Activated CD8-positive, alpha-beta memory T cell treated with anti-CD3 and anti-CD28 coated beads for 4 hours (primary cell): ENCODE measurements at regions not wholly inside any gene's neighbourhood (a gene's known extent, or its start where the extent isn't known, plus 50 kb on each side); places are given as distances from the start of the nearest gene placed in this dataset.

Experiments
- DNase-seq, 2 donors: peaks; one replicate each; pipeline ENCODE4 v3.0.0-alpha.2; 2020; ENCODE audit warnings: low read depth in 2 of 2

DNA sequence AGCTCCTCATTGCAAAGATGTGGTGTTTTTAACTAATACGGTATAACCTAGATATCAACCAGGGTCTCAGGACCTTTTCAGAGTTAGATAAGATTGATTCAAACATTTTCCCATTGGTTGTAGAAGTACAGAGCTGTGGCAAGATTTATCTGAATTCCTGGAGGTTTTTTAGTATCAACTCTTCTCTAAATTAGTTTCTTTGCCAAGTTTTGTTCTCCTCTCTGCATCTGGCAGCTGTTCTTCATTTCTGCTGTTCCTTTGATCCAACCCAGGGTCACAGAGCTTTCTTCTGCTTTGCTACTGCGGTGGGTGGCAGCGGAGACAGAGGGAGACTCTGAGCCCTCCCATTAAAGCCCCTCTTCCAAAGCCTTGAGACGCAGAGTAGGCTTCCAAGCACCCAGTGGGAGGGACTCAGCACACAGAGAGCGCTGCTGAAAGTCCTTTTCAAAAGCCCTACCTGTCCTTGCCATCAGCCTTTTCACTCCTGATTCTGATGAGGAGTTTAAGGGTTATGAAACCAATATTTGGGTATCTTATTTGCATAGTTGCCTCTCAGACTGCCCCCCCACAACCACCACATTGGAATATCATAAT is 146.3 kb upstream of the EEPD1 start:
- DNase-seq = no peak

DNA sequence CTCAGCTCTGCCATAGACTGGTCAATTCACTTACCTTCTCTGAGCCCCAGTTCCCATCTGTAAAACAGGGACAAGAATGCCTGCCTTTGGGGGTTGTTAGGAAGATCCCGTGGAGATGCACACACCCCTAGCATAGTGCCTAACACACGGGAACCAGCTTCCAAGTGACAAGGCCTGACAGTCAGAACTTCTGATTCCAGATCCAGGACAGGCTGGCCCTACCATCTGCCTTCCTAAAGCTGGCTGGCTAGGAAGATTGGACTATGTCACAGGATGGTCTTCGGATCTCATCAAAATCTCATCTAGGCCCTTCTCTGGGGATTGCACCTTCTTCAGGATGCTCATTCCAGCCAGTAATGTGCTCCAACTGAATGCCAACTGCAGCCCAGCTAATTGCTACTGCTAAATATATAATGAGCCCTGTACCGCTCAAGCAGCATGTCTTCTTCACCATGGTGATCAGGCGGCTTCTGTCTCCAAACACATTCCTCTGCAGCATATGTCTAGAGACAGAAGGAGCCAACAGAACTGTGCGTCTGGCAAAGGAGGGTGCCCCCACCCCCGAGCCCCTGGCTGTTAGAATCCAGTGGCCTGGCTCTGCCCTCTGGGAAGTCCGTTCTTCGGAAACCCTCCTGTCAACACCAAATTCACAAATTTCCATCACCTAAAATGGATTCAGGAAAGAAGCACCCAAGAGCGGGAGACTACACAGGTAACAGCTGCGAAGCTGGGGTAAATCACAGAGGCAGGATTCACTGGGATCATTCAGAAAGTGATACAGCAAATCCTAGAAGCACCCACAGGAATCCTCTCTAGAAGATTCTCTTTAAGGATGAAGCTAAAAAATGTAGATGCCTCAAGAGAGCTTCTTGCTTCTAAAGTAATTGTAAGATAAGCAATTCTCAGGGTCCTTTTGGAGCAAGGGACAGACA is 142.1 kb upstream of the EEPD1 start:
- no peak for DNase-seq

DNA sequence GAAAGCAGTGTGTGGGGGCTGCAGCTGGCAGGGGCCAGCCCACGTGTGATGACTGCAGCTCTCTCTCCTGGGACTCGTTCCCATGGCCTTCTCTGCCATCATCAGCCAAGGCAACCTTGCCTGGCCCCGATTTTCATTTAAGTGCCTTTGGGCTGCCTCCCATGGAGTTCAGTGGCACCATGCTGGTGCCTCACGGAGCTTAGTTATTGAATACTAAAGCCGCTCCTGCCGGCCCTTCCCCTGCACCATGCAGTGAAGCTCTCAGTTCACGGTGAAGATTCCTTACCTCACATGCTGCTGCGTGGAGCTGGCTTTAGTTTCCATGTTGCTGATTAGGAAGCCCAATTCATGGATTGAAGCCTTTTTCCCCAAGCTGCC is 141.5 kb upstream of the EEPD1 start:
- DNase-seq = no peak

DNA sequence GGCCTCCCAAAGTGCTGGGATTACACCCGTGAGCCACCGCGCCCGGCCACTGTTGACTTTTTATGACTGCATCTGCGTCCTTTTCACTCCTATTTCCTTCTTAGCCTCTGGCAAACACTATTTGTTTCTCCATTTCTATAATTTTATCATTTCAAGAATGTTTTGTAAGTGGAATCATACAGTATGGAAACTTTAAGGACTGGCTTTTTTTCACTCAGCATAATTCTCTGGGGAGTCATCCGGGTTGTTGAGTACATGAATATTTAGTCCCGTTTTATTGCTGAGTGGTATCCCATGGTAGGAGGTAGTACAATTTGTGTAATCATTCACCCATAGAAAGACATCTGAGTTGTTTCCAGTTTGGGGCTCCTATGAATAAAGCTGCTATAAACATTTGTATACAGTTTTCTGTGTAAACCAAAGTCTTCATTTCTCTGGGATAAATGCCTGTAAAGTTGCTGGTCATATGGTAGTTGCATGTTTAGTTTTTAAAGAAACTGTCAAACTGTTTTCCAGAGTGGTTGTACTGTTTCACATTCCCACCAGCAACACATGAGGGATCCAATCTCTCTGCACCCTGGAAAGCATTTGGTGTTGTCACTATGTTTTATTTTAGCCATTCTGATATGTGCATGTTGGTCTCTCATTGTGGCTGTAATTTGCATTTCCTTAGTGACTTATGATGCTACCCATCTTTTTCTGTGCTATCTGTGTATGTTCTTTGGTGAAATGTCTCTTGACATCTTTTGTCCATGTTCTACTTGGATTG is 139.6 kb upstream of the EEPD1 start:
- no peak for DNase-seq

DNA sequence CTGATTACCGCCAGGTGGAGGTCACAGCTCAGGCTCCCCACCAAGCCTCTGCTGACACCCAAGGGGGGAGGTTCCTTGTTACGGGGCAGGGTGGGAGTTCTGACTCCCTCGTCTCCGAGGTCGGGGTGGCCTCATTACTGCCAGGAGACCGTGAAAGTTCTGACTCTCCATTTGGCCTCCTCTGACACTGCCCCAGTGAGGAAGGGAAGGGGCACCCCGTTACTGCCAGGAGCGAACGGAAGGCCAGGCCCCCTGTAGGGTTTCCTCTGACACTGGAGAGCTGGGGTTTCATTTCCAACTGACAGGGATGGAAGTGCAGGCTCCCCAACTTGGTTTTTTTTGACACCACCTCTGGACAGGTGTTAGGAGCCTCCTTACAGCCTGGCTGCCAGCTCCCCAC is 138.1 kb upstream of the EEPD1 start:
- no peak for DNase-seq

DNA sequence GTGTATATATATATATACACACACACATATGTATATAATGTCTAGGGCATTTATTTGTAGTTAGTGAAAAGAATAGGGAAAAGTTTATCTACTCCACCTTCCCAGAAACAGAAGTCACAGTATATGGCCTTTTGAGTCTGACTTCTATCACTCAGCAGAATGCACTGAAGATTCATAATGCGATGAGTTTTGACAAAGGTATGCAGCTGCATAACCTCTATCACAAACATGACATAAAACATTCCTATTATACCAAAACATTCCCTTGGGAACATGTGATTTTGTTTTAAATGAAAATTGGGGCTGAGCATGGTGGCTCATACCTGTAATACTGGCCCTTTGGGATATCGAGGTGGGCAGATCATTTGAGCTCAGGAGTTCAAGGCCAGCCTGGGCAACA is 137.3 kb upstream of the EEPD1 start:
- no peak for DNase-seq

DNA sequence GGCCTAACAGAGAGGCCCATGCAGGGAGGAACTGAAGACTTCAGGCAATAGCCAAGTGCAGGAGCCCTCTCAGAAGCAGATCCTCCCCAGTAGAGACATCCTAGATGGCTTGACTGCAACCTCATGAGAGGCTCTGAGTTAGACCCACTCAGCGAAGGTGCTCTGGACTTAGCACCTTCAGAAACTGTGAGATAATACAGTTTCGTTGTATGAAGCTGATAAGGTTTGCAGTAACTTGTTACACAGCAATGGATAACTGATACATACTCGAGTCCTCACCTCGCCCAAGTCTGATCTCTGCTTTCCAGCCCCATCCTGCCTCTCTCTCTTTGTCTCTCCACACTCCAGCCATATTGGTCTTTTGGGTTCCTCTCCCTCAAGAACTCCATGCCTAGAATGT is 136.4 kb upstream of the EEPD1 start:
- DNase-seq = no peak

DNA sequence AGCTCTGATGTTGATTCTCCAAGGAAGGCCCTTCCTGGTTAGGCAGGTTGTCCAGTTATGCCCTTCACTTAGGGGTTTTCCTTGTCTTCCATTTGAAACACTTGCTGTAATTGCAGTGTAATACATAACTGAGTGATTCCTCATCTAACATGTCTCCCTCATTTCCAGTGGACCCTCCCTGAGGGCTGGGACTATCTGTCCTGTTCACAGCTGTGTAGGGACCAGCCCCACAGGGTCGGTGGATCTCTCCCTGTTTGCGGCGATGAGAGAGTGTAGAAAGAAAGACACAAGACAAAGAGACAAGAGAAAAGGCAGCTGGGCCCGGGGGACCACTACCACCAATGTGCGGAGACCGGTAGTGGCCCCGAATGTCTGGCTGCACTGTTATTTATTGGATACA is 135.9 kb upstream of the EEPD1 start:
- DNase-seq = no peak

DNA sequence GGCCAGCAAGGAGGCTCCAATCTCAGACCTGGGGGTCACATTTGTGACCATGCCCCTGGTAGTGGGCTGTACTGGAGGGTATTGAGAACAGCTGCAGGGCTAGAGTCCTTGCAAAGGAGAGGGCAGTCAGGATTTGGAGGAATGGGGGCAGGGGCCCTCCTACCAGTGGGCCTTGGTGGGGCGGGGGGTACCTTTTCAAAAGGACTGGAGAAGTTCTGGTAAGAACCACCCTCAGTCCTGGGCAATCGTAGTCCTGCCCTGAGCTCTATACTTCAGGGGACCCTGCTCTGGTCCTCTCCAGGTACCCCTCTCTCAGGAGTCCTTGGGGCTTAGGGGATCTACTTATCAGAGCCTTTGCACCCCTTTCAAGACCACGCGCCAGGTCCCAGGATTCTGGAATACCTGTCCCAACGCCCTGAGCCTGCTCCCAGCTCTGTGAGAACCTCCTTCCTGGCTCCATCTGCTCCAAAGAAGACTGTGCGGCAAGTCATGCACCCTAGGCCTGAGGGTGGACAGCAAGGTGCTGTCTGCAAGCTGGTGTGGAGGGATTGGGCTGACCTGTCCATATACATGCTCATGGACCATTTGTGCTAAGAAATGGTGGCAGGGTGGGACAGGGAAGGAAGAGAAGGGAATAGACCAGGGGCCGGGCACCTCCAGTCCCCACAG is 134.1 kb upstream of the EEPD1 start:
- DNase-seq = no peak

DNA sequence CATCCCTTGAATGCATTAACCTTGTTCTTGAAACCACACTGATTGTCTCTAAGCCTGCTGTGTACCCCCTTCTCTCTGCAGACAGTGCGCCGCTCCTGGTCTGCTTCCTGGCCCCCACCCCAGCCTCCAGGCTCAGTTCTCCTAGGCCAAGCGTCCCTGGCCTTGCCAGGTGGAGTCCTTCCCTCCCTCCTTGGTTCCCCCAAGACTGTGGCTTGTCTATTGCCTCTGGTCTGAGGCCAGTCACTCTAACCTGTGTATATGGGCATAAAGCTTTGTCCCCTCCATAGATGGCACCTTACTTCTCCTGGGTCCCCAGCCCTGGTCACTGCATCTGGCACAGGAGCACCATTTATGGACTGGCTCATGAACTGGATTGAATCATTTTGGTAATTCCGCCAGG is 133.5 kb upstream of the EEPD1 start:
- DNase-seq = no peak

DNA sequence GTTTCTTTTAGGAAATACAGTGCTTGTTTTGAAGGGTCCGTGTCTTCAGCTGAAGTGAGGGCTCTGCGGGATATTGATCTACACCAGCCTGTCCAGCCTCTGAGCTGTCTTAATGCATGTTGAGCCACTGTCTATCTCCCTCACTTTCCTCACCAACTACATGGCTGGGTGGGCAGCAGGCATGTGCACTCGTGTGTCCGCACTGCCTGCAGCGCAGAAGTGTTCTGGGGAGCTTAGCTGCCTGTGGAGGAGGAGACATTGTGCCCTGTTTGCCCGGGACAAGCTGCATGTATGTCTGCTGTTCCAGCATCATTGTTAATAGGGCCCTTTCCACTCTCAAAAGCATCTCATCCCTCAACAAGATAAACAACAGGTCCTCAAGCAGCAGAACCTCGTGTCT is 133.1 kb upstream of the EEPD1 start:
- DNase-seq = no peak

DNA sequence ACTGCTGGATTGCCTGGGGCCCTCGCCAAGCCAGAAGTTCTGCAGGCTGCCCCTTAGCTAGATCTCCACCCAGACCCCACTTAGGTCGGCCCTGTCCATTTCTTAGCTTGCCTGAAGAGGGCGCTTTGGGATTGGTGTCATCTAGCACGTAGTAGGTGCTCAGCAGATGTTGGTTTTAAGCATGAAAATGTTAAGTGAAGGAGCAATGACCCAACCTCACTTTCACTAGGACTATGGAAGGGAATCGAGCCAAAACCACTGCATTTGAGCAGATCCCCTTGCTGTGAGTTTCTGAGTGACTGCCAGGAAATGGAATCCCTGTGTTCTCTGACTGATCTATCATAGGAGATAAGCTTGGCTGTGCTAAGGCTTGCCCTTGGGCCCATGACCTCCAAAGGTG is 131.7 kb upstream of the EEPD1 start:
- DNase-seq = no peak

DNA sequence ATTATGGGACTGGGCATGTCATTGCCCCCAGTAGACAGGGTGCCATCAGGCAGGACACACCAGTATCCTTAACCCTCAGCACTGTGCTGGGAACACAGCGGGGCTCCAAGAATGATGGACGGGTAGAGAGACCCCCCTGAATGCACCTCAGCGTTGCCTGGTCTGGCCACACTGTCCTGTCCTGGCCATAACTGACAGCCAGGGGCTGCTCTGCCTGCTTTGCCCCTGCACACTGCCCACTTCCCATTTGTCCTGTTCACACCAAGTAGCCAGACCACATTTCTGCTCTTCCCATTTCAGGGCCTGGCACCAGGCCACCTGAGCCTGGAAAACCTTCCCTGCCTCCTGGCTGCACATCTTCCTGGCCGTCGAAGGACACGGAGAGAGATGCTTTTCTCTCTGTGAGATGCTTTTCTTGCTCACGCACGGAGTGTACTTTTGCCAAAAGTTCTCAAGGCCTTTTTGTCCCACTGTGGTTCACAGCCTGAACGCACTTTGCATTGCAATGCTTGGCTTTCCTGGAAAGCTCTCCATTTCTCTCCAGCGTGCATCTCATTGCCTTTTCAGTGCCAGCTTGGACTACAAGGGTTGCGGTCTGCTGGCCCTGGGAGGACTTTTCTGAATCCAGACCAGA is 131.0 kb upstream of the EEPD1 start:
- no peak for DNase-seq

DNA sequence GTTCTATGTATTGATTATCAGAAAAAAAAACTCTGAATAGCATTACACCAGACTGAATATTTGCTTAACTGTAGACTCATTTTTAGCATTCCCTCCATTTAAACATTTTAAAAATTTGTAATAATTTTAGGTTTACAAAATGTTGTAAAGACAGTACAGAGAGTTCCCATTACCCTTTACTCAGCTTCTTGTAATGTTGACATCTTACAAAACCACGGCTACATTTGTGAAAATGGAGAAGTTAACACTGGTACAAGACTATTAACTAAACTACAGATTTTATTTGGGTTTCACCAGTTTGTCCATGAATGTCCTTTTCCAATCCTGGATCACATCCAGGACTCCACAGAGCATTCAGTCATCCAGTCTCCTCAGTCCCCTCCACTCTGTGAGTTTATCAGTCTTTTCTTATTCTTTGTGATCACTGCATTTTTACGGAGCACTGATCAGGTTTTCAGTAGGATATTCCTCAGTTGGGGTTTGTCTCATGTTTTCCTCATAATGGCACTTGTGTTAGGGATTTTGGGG is 130.0 kb upstream of the EEPD1 start:
- DNase-seq = no peak

DNA sequence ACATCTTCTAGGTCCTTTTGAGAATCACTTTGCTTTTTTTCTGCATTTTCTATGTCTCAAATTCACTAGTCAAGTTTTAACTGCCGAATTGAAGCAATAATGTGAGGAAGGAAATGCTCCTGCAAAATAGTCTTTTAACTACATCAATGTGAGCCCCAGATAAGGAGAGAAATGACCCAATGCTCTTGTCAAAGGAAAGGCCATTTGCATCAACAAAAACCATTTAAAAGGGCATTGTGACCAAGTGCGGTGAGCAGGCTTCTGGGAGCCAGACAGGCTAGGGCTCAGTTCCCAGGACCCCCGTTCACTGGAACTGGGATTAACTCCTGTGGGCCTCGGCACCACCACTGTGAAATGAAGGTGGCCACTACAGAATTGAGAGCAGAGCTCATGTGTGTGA is 127.9 kb upstream of the EEPD1 start:
- DNase-seq = no peak

DNA sequence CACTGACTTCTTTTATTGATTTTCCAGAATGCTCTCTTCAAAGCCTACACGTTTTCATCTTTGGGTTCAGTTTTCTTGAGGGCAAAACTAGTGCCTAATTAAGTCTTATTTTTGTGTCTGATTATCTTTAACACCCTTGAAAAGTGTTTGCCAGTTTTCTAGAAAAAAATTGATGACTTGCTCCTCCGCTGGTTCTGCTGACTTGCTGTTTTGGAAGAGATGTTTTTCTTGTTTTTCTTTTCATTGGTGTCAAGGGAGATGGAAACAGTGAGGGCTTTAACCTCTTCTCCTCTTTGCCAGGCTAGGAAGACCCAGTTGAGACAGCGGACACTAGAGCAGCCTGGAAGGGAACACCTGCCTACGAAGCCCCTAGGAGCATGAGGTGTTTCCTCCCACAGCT is 123.7 kb upstream of the EEPD1 start:
- DNase-seq = no peak

DNA sequence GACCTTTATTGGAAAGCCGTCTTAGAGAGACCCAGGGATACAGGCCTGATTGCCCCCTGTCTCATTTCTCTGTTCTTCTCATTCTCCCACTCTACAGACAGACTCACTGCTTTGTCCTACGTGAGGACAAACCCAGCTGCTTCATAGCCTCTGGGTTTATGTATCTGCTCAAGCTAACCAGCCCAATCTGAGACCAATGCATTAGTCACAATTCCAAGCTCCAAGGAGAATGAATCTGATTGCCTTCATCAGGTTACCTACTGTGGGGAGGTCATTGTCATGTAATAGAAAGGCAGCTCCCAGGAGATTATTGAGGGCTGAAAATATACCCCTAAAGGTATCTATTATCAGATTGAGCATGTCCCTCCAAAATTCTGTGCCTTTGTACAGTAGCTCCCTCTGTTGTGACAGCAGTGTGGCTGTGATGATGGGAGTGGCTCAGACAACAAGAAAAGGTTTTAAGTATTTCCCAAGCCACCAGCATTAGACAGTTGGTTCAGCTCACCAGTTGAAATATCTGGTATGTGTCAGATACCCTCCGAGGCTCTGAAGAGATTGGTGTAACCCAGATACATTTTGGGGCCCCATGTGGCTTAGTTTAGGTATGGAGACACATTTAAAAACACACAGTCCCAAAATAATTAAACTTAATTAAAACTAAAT is 123.1 kb upstream of the EEPD1 start:
- DNase-seq = no peak

DNA sequence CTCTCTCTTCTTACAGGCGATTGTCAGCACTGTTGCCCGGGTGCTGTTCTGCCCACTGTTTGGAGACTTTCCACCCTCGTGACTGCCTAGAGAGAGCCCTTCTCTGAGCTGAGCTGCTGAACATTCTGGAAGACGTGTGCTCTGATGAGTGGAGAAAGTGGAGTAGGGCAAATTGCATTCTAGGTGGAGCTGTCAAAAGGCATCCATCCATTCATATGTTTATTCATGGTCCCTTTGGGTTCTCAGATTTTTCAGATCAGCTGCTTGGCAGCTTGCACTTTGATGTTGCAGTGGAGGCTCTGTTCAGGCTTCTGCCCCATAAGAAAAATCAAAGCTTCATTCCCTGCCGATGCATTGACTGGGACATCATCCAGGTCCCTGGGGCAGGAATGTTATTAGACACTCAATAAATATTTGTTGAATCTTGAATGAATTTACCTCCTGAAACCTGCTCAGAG is 120.7 kb upstream of the EEPD1 start:
- no peak for DNase-seq

DNA sequence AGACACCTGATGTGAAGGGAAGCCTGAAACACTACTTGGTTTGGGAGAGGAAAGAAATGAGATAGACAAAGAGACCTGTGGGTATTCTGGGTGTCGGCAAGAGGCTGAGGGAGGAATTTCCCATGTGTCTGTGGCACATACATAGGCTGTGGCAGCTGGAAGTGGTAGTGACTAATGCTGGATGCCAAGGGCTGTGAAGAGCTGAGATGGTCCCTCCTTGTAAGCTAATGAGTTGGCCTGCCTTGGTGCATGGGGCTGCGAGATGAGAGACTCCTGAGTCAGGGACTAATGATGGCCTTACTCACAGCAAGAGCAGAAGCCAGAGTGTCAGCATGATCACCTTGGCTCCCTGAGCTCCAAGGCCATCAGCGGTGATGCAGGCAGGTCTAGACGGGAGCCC is 119.0 kb upstream of the EEPD1 start:
- no peak for DNase-seq

DNA sequence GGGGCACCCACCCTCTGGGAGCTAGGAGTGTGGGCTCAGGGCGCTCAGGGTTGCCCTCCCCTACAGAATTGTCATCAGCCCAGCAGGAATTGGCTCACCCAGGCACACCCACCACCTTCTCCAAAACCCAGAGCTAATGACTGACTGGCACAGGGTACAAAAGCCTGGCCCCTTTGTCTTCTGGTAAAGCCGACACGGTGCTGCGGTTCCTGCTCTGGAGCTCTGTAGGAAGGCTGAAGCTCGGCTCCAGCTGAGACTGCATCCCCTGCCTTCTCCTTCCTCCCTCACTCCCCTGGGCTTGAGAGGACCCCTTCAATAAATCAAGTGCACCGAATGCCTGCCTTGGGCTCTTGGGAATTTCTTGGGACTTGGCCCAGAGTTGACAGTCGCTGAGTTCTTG is 117.9 kb upstream of the EEPD1 start:
- no peak for DNase-seq

DNA sequence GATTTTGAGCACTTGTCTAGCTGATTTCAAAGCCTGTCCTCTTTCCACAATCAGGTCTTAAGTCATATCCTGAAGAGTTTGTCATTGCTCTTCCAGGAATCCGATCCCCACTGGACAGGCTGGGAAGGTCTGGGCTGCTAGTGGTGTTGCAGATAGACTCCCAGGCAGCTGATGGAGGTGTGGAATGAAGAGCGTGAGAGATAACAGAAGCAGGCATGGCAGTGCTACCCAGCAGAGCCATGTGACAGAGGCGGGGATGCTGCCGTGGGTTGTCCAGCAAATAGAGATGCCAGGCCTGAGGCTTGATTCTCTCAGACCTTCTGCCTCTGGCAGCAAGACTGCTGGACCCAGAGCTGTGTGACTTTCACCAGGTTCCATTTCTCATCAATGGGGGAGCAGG is 116.5 kb upstream of the EEPD1 start:
- DNase-seq = no peak
